ENCODE measurements at regions not wholly inside any gene's neighbourhood (a gene's known extent, or its start where the extent isn't known, plus 50 kb on each side); places are given as distances from the start of the nearest gene placed in this dataset.

DNA sequence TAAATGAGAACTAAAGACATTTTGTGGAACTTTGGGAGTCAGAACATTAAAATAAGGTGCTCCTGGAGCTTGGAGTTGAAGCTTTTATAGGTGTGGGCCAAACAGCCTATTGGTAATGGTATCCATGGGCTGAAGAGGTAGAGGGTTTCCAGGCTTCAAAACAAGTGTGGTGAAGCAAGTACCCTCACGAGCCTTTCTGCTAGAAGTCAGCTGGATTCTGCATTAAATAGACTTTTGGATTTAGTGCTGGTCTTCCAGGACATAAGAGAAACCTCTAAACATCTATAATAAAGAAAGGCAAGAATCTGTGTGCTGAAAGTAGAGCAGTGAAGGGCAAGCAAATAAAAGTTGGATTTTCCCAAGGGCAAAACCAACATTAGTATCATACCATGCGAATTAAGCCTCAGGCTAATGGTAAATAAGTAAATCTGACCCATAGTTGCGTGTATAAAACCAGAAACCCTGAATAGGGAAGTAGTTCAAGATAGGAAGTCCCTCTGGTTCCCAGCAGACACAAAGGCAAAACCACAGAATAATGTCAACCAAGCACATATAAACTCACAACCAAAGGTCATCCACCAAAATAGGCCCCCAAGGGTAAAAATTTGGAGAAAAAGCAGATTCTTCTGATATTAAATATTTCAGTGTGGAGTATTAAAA lies 306.3 kb downstream of the TLE4 start:
- no peak for FAIRE-seq
- Histone ChIP-seq H3K9me3 (replicated peaks; ENCODE audit: control insufficient read depth, insufficient read depth, low read length) (no peaks in the 10 kb centered on the region), H3K27me3 (replicated peaks in 1 of 2; ENCODE audit: control insufficient read depth in 2 of 2, insufficient read depth in 2 of 2, low read length in 1 of 2) (no peaks in the 10 kb centered on the region), H3K27ac (ENCODE audit: control insufficient read depth, insufficient read depth) (no peak overlapping the region), H2AFZ (ENCODE audit: control insufficient read depth, low read depth, low read length) (no peak overlapping the region), H4K20me1 (ENCODE audit: control insufficient read depth, insufficient read depth) (no peaks in the 10 kb centered on the region), H3K4me1 (ENCODE audit: control insufficient read depth, insufficient read depth, low read length) (no peaks in the 10 kb centered on the region), H3K36me3 (ENCODE audit: control insufficient read depth in 2 of 2, insufficient read depth in 2 of 2, low read length in 1 of 2) (no peaks in the 10 kb centered on the region), H3K4me2 (ENCODE audit: control insufficient read depth, insufficient read depth) (no peak overlapping the region), H3K9ac (ENCODE audit: control insufficient read depth, insufficient read depth, low read length) (no peak overlapping the region), H3K4me3 (no peak overlapping the region), H3K79me2 (ENCODE audit: control insufficient read depth, insufficient read depth, low read length) (no peaks in the 10 kb centered on the region)
- no peak for DNase-seq (ENCODE audit: low read depth, low spot score)
- SMC1A ChIA-PET (ENCODE audit: uncharacterized antibody, unreplicated experiment) = no interaction called here
- intact Hi-C loops (cut with micrococcal nuclease; ENCODE audit: unreplicated experiment) (no loop called here), in situ Hi-C loops (cut with MboI) (no loop called here)
- CTCF ChIA-PET = no interaction called here
- 11% methylated on average over 3 of the region's 3 CpGs for WGBS (ENCODE audit: insufficient coverage, insufficient replicate concordance, low lambda C conversion rate, missing lambda C conversion rate)
- ATAC-seq = peak; percentile 34; the same call in 1 of the 3 replicates
- POLR2A ChIA-PET = no interaction called here
- BruUV-seq (replicated peaks) = no TSS peak
- RAD21 ChIA-PET (ENCODE audit: unreplicated experiment) = no interaction called here
- no peak for TF ChIP-seq NR2C2 (IDR thresholded peaks at IDR 0.05; ENCODE audit: borderline replicate concordance, control insufficient read depth, insufficient read length, low read depth)
- no peak for TF ChIP-seq EZH2 (IDR thresholded peaks at IDR 0.05; ENCODE audit: borderline replicate concordance, control insufficient read depth, low read depth, low read length)
- TF ChIP-seq HDGF (IDR thresholded peaks at IDR 0.05) = no peak
- TF ChIP-seq MYB (IDR thresholded peaks at IDR 0.05; ENCODE audit: borderline replicate concordance, low read depth, low read length) = no peak
- TF ChIP-seq TCF12 (IDR thresholded peaks at IDR 0.05; ENCODE audit: low read depth, low read length) = no peak
- TF ChIP-seq IRF4 (IDR thresholded peaks at IDR 0.05; ENCODE audit: low read depth, low read length) = no peak
- peak; percentile 23; the same call in 1 of the 2 replicates for TF ChIP-seq RUNX3 (IDR thresholded peaks at IDR 0.05; ENCODE audit: low read length)
- TF ChIP-seq MTA2 (IDR thresholded peaks at IDR 0.05; ENCODE audit: low read depth) = no peak
- TF ChIP-seq PKNOX1 (IDR thresholded peaks at IDR 0.05) = no peak
- no peak for TF ChIP-seq ELK1 (IDR thresholded peaks at IDR 0.05; ENCODE audit: low read depth, low read length)
- TF ChIP-seq, protein P1, sequence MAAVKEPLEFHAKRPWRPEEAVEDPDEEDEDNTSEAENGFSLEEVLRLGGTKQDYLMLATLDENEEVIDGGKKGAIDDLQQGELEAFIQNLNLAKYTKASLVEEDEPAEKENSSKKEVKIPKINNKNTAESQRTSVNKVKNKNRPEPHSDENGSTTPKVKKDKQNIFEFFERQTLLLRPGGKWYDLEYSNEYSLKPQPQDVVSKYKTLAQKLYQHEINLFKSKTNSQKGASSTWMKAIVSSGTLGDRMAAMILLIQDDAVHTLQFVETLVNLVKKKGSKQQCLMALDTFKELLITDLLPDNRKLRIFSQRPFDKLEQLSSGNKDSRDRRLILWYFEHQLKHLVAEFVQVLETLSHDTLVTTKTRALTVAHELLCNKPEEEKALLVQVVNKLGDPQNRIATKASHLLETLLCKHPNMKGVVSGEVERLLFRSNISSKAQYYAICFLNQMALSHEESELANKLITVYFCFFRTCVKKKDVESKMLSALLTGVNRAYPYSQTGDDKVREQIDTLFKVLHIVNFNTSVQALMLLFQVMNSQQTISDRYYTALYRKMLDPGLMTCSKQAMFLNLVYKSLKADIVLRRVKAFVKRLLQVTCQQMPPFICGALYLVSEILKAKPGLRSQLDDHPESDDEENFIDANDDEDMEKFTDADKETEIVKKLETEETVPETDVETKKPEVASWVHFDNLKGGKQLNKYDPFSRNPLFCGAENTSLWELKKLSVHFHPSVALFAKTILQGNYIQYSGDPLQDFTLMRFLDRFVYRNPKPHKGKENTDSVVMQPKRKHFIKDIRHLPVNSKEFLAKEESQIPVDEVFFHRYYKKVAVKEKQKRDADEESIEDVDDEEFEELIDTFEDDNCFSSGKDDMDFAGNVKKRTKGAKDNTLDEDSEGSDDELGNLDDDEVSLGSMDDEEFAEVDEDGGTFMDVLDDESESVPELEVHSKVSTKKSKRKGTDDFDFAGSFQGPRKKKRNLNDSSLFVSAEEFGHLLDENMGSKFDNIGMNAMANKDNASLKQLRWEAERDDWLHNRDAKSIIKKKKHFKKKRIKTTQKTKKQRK (IDR thresholded peaks at IDR 0.05; ENCODE audit: low read depth, low read length) = no peak
- no peak for TF ChIP-seq ZBTB11 (CRISPR knock-in tag; IDR thresholded peaks at IDR 0.05)
- TF ChIP-seq MEF2A (IDR thresholded peaks at IDR 0.05; ENCODE audit: insufficient read depth, low read depth, low read length) = no peak
- TF ChIP-seq HSF1 (IDR thresholded peaks at IDR 0.05; ENCODE audit: low read depth, low read length) = no peak

All from GM12878 (cell line).